ENCODE measurements at regions not wholly inside any gene's neighbourhood (a gene's known extent, or its start where the extent isn't known, plus 50 kb on each side); places are given as distances from the start of the nearest gene placed in this dataset.

DNA sequence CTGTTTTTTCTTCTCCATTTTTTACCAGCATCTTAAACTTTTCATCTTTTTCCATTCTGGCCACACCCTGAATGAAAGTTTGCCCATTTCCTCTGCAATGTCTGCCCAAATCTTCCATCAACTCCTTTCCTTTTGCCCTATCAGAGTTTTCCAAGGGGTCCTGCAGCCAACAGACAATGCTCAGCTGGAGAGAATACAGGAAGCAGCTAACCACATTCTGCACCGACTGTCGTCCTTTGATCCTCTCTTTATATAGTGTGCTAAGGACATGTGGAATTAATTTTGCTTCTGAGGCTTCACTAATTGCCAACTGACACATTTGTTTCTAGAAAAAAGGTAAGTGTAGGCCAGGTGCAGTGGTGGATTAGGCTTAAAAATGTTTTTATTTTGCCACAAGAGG, 50.5 kb upstream of the DLX2 start:
- no peak for DNase-seq (ENCODE audit: low read depth in 2 of 2)

DNA sequence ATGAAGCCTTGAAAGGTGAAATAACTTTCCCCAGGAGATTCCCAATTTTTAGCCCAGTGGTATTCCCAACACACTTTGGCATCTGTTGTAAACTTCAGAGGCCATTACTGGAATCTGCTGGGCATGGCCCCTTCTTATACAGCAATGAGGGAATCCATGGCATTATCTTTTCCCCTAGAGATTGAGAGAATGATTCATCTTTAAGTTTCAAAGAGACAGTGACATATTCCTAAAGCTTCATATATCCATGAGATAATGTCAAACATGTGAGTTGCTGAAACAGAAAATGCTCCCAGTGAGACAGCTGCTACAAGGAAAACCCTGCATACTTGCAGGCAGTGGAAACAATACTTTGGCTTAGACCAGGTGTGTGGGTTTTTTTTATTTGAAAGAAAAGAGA, 51.1 kb upstream of the DLX2 start:
- no peak for DNase-seq (ENCODE audit: low read depth in 2 of 2)

DNA sequence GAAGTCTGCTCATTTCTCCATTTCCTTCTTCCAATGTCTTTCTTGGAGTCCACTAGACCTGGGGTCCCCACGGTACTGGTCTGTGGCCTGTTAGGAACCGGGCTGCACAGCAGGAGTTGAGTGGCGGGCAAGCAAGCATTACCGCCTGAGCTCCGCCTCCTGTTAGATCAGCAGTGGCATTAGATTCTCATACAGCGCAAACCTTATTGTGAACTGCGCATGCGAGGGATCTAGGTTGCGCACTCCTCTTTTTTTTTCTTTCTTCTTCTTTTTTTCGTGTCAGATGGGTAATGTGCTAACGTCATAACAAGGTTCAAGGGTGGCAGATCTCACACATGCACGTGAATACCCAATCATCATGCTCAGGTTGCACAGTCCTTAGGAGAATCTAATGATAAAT, 53.1 kb upstream of the DLX2 start:
- no peak for DNase-seq (ENCODE audit: low read depth in 2 of 2)

DNA sequence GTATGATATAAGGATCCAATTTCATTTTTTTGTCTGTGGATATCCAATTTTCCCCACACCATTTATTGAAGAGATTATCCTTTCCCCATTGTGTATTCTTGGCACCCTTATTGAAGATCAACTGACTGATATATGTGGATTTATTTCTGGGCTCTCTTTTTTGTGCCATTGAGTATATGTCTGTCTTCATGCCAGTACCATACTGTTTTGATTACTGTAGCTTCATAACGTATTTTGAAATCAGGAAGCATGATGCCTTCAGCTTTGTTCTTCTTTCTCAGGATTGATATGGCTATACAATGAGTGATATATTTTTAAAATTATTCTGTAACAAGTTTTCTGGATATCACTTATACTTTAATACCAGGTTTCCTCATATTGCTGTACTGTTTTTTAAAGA, 58.1 kb upstream of the DLX2 start:
- DNase-seq (ENCODE audit: low read depth in 2 of 2) = no peak

DNA sequence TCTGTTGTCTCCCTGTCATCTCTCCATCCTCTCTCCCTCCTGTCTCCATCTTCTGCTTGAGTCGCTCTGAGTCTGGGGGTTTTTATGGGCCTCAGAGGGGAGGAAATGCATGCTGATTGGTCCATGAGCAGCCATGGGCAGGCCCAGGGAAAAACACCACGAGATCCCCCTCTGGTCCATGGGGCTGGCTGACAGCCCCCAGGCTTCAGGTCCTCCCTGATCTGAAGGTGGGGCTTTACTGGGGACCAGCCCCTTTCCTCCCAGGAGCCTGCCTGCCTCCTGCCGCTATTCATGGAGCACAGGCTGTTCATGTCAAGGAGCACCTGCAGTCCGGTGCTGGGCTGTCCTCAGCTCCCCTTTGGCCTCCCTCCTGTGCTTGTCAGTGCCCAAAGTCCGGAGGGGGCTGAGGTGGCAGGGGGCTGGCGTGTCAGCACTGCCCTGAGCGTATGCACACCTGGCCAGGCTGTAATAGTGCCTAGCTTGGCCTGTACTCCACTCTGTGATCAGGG, 59.6 kb upstream of the DLX2 start:
- no peak for DNase-seq (ENCODE audit: low read depth in 2 of 2)

DNA sequence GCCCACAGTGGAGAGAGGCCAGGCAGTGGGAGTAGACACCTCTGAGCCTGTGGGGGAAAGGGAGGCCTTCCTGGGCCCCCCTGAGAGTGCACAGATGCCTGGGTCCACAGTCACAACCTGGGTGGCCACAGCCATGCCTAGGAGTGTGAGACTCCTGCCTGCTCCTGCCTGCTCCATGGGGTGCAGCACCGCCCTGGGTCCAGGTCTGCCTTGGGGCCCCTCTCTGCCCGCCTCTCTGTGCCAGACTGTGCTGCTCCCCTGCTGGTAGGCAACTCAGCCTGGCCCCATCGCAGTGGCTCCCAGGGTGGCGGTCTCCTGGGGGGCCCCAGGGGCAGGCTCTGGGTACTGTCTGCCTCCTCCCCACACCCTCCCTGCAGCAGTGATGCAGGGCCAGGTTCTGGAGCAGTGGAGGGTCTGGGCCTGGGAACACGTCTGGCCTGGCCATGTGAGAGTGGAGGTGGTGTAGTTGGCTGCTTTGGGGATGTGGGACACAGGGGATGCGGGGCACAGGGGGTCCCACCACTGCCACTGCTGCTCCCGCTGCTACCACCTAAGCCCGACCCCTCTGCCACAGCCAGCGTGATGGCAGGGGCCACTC, 60.1 kb upstream of the DLX2 start:
- DNase-seq (ENCODE audit: low read depth in 2 of 2) = no peak

DNA sequence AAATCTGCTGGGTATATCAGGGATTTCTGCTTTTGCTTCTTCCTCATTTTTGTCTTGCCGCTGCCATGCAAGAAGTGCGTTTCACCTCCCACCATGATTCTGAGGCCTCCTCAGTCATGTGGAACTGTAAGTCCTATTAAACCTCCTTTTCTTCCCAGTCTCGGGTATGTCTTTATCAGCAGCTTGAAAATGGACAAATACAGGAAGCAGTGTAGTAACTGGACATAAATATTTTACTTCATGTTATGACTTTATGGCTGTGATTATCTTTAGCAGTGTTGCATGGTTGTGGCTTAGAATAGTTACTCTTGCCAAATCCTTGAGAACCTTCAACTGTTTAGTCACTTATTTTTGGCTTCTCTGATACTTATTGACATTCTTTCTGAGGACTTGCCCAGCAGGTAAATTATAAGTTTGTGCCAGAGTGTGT, 66.2 kb upstream of the DLX2 start:
- peak; percentile 36 to 37 for DNase-seq (ENCODE audit: low read depth in 2 of 2)

DNA sequence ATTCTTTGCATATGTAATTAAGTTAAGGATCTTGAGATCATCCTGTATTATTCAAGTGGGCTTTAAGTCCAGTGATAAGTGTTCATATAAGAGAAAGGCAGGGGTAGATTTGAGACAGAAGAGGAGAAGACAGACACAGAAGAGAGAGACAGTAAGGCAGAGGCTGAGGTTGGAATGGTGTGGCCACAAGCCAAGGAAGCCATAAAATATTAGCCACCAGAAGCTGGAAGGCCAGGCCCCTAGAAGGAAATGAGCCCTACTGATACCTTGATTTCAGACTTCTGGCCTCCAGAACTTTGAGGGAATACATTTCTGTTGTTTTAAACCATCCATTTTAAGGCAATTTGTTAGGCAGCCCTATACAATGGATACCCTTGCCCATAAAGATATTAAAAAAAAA, 66.9 kb upstream of the DLX2 start:
- no peak for DNase-seq (ENCODE audit: low read depth in 2 of 2)

DNA sequence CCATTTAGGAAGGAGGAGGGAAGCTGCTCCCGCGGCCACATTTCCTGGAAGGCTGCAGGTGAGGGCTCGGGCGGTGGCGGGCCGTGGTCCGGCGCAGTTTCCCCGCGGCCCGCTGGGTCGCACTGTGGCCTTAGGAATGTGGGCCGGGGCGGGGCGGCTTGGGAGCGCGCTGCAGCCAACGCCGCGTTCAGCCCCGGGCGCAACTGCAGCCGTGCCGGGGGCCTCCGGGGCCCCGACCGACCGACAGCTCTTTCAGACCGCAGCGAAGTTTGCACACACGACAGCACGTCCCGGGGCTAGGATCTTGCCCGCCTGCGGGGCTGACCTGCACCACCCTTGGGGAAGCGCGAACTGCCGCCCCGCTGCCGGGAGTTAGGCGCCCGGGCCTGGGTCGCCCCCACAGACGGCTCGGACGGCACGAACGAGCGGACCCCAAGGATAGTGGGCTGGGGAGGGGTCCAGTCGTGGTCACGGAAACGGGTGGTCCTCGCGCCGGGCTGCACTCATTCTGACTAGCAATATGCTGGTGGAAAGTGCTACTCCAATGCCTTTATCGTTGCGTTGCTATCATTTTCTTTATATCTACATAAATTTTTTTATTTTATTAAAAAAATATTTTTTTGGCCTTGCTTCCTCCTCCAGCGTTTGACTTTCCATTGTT, 69.9 kb upstream of the DLX2 start:
- DNase-seq (ENCODE audit: low read depth in 2 of 2) = peak in 1 of 2 experiments; percentile 29

DNA sequence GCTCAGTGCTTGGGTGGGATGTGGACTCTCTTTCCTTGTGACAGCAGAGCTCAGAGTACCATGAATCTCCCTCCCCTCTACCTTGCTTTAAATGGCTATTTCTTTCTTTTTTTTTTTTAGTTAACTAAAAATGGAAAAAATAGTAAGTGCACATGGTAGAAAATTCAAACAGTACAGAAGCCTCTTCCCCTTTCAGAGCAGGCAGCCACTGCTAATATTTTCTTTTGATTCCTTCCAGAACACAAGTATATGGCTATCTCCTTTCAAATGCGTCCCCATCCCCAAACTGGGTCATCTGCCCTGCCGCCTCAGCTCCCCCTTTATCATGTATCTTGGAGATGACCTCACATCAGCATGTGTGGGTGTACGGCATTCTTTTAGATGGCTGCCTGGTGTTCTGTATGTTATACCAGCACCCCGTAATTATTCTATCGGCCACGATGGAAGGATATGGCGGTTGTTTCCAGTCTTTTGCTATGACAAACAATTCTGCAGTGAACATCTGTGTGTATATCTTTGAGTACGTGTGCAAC, 70.5 kb upstream of the DLX2 start:
- DNase-seq (ENCODE audit: low read depth in 2 of 2) = no peak

DNA sequence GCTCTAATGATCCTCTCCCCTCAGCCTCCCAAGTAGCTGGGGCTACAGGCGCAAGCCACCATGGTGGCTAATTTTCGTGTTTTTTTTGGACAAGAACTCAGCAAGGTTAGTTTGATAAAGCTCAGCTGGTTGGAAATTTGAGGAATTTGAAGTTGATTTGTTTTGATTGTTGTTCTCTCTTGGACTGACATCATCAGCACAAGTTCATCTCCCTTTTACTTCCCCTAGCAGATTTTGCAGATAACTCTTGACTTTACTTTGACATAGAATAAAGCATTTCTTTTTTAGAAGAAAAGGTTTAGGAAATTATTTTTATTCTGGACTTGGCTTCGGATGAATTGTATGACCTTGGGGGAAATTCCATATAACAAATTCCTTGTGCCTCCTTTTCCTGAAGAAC, 74.9 kb upstream of the DLX2 start:
- DNase-seq (ENCODE audit: low read depth in 2 of 2) = no peak

DNA sequence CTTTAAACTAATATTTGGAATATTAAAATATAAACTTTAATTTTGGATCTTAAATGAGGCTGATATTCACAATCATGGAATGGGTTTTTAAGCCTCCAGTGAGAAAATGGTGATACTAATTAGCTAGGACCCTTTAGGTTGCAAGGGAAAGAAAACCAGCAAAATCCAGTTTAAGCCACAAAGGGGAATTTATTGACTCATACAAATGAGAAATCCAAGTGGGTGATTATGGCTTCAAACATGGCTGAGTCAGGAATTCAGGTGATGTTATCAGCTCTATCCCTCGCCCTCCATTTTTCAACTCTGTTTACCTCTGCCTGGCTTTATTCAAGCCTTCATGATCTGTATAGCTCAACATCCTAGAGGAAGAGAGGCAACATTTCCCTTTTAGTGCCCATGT, 75.3 kb upstream of the DLX2 start:
- DNase-seq (ENCODE audit: low read depth in 2 of 2) = no peak

DNA sequence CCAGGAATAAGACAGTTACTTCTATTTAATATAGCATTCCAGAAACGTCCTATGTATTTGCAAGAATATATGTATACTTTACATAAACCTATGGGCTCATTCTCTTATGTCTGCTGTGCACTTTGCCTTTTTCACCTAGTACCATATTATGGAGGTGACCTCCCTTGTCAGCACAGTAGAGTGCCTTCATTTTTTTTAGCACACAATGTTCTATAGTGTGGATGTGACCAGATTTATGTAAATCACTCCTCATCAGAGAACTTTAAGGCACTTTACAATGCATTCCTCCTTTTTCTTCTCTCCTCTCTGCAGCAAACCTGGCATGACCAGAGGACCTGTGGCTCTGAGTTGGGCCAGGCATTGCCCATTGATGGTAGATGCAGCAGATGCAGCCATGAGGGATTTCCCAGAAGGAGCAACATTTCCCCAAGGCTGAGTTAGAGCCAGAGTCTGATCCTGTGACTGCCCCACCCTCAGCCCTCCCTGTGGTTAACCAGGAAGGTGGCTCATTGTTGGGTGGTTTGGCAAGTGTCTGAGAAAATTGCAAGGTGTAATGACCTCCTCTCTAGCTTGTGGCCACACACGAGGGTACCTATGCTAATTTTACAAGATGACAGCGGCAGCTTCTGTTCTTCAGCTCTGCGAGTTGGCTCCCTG, 76.5 kb upstream of the DLX2 start:
- no peak for DNase-seq (ENCODE audit: low read depth in 2 of 2)

DNA sequence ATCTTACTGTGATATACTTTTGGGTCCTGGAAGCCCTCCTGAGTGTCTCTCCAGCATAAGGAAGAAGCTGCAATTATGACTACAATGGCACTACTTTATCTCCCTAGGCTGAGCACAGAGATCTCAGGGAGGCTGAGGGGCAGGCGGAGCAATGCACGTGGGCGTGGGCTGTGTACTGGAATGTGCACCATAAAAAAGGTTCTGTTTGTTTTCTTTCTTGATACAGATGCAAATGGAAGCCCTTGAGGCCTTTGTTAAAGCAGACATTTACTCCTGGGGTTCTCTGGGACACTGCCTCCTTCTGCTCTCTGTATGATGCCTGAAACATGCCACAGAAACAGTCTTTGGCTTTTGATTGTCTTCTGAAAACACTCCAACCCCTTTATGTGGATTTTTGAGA, 79.1 kb upstream of the DLX2 start:
- DNase-seq (ENCODE audit: low read depth in 2 of 2) = no peak

DNA sequence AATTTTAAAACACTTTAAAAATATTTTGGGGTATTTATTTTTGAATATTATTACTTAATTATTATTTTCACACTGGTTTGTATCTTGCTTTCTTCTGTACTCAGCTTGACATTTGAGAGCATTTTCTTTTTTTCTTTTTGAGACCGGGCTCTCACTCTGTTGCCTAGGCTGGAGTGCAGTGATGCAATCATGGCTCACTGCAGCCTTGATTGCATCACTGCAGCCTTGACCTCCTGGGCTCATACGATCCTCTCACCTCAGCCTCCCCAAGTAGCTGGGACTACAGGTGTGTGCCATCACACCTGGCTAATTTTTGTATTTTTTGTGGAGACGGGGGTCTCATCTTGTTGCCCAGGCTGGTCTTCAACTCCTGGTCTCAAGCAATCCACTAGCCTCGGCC, 79.9 kb upstream of the DLX2 start:
- no peak for DNase-seq (ENCODE audit: low read depth in 2 of 2)

DNA sequence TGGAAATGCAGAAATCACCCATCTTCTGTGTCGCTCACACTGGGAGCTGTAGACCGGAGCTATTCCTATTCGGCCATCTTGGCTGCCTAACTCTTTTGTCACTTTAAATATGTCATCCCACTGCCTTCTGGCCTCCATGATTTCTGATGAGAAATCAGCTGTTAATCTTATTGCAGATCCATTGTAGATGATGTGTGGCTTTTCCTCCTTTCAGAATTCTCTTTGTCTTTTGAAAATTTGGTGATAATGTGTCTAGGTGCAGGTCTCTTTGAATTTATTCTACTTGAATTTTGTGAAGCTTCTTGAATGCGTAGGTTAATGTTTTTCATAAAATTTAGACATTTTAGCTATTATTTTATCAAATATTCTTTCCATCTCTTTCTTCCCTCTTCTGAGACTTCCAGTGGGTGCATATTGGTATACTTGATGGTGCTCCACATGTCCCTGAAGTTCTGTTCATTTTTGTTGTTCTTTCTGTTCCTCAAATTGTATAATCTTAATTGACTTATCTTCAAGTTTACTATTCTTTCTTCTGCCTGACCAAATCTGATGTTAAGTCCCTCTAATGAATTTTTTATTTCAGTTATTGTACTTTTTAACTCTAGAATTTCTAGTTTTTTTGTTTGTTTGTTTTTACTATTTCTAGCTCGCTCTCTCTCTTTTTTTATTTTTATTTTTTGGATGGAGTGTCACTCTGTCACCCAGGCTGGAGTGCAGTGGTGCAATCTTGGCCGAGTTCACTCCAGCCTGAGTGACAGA, 90.8 kb upstream of the DLX2 start:
- DNase-seq (ENCODE audit: low read depth in 2 of 2) = no peak

DNA sequence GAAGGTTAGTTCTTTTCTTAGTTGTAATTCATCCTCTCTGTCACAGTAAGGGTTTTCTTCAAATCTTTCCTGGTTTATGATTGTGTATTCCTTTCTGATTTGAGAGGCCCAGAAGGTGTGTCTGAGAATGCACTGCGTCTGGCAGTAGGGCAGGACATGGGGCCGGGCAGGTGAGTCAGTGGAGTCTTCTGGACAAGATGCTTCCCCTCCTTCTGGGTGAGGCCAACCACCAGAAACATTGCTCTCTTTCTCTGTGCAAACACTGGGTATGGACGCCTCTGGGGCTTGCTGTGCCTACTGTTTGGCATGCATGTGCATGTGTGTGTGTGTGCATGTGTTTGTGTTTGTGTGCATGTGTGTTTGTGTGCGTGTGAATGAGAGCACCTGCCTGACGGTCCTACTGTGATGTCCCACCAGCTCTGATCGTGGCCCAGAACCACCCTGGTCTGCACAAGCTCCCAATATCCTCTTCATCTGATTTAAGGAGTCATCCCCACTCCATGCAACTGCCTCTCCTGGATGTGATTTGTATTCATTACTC, 93.2 kb upstream of the DLX2 start:
- no peak for DNase-seq (ENCODE audit: low read depth in 2 of 2)

DNA sequence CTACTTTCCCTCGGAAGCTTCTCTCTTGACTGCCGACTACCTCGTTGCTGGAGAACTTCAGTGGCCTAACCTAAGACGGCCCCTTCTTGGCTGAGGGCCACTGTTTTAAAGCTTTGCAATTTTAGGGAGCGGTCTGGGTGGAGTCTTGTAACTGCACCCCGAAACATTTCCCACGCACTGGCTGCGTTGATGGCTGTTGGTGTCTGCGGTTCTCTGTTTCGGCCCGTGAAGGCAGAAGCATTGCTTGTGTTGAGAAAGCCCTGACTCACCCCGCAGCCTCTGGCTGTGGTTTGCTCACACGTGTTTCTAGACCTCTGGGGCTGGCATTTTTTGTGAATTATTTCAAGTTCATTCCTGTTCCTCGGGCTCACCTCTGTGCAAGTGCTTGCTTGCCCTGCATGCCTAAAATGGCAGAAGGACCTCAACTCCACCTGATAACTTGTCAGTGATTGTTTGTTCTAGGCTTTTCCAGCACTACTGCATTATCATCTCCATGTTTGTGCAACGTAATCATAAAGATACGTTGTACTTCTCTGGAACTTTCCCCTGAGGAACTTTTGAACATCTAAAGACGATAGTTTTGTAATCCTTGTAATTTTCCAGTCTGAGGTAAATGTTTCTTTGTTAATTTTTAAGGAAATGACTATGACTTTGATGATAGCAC, 94.2 kb upstream of the DLX2 start:
- no peak for DNase-seq (ENCODE audit: low read depth in 2 of 2)

DNA sequence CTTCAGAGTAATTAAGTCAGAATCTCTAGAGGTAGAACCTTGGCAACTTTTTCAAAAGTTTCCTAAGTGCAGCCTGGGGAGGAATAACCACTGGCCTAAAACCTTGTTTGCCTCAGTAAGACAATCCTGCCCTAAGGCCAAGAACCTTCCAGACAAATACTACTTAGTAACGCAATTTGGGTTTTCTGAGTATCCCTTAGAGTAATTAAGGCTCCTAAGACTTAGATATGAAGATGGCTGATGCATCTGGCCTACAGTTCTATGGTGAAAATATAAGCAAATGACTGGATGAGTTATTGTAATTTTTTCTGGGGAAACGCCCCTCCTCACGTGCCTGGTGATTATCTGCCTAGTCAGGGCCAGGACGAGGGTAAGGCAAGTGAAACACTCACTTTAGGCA, 95.7 kb upstream of the DLX2 start:
- DNase-seq (ENCODE audit: low read depth in 2 of 2) = no peak

DNA sequence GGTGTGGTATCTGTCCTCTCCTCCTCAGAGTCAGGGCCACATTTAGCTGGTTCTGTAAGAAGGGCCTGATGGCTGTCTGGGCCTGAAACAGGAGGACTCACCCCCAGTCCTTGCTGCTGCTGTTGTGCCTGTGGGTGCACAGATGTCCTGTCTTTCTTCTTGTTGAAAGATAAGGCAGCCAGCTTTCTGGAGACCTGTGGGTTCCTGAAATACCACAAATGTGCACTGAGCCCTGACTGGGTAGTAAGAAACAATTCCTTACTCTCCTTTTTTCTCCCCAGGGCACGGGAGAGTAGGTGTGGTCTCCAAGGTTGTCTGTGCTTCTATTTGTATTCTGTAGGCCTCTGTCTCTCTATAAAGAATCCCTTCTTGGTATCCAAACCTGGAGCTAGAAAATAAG, 96.2 kb upstream of the DLX2 start:
- no peak for DNase-seq (ENCODE audit: low read depth in 2 of 2)

DNA sequence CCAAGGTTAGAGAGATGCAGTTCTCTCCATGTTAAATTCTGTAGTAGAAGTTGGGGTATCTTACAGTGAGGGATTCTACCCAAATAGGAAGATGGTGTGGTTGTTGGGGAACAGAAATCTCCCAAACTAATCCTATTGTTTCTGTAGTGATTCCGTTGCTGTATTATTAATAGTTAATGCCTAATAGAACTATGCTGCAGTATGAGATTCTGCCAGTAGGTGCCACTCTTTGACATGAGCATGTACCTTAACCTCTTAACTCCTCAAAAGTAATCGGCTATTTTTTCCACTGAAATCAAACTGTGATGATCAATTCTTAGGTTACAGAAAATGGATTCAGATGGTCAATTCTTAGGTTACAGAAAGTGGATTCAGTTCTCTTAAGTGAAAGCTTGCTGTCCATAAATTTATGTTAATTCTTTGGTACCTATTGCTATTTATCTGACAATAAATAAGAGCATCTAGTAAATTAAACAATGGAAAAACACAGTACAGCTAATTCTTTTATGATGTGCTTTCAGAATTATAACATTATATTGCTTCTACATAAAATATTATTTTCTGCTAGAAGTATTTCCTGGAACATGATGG, 97.9 kb upstream of the DLX2 start:
- no peak for DNase-seq (ENCODE audit: low read depth in 2 of 2)
